ENCODE measurements at regions not wholly inside any gene's neighbourhood (a gene's known extent, or its start where the extent isn't known, plus 50 kb on each side); places are given as distances from the start of the nearest gene placed in this dataset.
"Not testable (repeated sequence)": the region's sequence is repeated elsewhere in the genome, so short reads cannot be mapped to it uniquely, and the experiment has no call there.

GRCh38 chr1:30099587-30100523, 623.5 kb downstream of the MATN1 start:
- TF ChIP-seq CTCF (IDR thresholded peaks at IDR 0.05; ENCODE audit: borderline replicate concordance, insufficient read depth, low read depth, low read length): no peak
- H3K4me3 ChIP-seq (ENCODE audit: low read depth, low read length): no peak overlapping the region

- H3K4me3 ChIP-seq (ENCODE audit: low read depth, low read length): not testable (repeated sequence)
Measured at GRCh38 chr1:30097851-30098250, 625.5 kb downstream of the MATN1 start.

DNA sequence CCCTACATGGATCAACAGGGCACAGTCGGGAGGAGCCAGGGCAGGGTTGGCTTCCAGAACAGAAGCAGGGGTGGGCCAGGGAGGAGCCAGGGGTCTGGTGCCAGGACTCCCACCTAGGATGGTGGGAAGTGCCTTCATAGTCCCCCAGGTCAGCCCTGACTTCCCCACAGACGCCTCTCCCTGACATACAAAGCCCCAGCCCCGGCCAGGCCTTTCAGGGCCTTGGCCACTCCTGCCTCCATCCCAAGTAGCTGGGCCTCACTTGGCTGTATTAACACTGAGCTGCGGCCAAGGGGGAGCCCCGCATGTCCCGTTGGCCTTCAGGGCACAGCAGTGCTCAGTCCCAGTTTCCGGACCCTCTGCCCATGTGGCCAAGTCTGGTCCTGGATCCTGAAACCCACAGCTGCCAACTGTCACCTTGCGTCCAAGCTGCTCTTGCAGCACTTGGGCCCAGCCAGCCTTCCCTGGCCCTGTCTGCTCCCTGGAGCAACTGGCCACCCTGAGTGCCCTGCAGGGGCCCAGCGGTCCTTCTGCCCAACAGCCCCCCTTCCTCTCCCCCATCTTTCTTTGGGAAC, 627.8 kb downstream of the MATN1 start:
- no peak overlapping the region for H3K4me3 ChIP-seq (ENCODE audit: low read depth, low read length)
- no peak for TF ChIP-seq CTCF (IDR thresholded peaks at IDR 0.05; ENCODE audit: borderline replicate concordance, insufficient read depth, low read depth, low read length)

- TF ChIP-seq CTCF (IDR thresholded peaks at IDR 0.05; ENCODE audit: borderline replicate concordance, insufficient read depth, low read depth, low read length): no peak
Measured at GRCh38 chr1:30095051-30095450, 628.3 kb downstream of the MATN1 start.

GRCh38 chr1:30092051-30092858, 631.1 kb downstream of the MATN1 start:
- H3K4me3 ChIP-seq (ENCODE audit: low read depth, low read length): no peak overlapping the region
- no peak for TF ChIP-seq CTCF (IDR thresholded peaks at IDR 0.05; ENCODE audit: borderline replicate concordance, insufficient read depth, low read depth, low read length)

More at GRCh38 chr1:30095051-30095450, 628.3 kb downstream of the MATN1 start:
- no peak overlapping the region for H3K4me3 ChIP-seq (ENCODE audit: low read depth, low read length)

DNA sequence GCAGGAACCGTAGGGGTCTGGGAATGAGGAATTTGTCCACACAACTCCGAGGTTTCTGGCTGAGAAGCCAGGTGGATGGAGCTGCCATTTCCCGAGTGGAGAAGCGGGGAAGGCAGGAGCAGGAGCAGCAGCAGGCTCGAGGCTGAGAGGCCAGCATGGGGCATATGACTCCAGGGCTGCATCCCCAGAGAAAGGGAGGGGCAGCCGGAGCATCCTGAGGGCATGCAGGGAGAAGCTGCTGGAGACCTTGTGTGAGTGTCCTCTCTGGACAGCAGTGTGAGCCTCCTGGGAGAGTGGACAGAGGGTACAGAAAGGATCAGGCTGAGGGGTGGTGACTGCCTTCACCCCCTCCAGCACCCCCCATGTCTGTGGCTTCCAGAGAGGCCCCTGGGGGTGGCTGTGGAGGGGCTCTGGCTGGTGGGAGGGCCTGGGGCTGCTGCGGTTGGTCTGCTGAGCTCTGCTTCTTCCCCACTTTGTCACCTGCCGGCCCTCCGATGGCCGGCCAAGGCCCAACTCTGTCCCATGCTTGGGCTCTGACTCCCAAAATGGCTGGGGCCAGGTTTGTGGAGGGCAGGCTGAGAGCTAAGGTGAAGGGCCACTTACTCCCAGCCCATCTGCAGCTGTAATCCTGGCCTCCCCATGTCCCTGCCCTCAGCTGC, 633.1 kb downstream of the MATN1 start:
- no peak overlapping the region for H3K4me3 ChIP-seq (ENCODE audit: low read depth, low read length)
- no peak for TF ChIP-seq CTCF (IDR thresholded peaks at IDR 0.05; ENCODE audit: borderline replicate concordance, insufficient read depth, low read depth, low read length)

GRCh38 chr1:30089024-30089430, 634.4 kb downstream of the MATN1 start:
- TF ChIP-seq CTCF (IDR thresholded peaks at IDR 0.05; ENCODE audit: borderline replicate concordance, insufficient read depth, low read depth, low read length): no peak

More at GRCh38 chr1:30089024-30089430, 634.4 kb downstream of the MATN1 start:
- no peak overlapping the region for H3K4me3 ChIP-seq (ENCODE audit: low read depth, low read length)

Data from GM12875 (cell line).